Mesodermal cell (in vitro differentiated cells): ENCODE measurements at regions not wholly inside any gene's neighbourhood (a gene's known extent, or its start where the extent isn't known, plus 50 kb on each side); places are given as distances from the start of the nearest gene placed in this dataset.

Experiments
- H3K27ac ChIP-seq: 2 replicates; pipeline ENCODE4 v1.7.0; 2013; ENCODE audit warnings: mild to moderate bottlenecking, low read depth, low read length, moderate library complexity; ENCODE audit not compliant: severe bottlenecking
- H3K36me3 ChIP-seq: 2 replicates; pipeline ENCODE4 v1.7.1; 2013; ENCODE audit warnings: mild to moderate bottlenecking, low read length, moderate library complexity; ENCODE audit not compliant: control insufficient read depth, insufficient read depth
- H3K4me1 ChIP-seq: one replicate; pipeline ENCODE4 v1.7.1; 2013; ENCODE audit warnings: mild to moderate bottlenecking, low read length; ENCODE audit not compliant: insufficient read depth, control insufficient read depth, poor library complexity, severe bottlenecking
- H3K4me3 ChIP-seq: 2 replicates; pipeline ENCODE4 v1.7.0; 2013; ENCODE audit warnings: low read length, control low read depth, mild to moderate bottlenecking; ENCODE audit not compliant: insufficient read depth, poor library complexity, severe bottlenecking; ENCODE audit errors: extremely low read depth
- H3K9me3 ChIP-seq: 2 replicates; pipeline ENCODE4 v1.7.1; 2013; ENCODE audit warnings: mild to moderate bottlenecking, low read length, moderate library complexity; ENCODE audit not compliant: control insufficient read depth
- WGBS, 2 experiments: methylation state at CpG; one replicate each; pipeline ENCODE4 v1.1.5; 2013; ENCODE audit warnings: missing lambda C conversion rate in 2 of 2; ENCODE audit not compliant: insufficient coverage in 2 of 2; 5-methylcytosine and 5-hydroxymethylcytosine counted together

DNA sequence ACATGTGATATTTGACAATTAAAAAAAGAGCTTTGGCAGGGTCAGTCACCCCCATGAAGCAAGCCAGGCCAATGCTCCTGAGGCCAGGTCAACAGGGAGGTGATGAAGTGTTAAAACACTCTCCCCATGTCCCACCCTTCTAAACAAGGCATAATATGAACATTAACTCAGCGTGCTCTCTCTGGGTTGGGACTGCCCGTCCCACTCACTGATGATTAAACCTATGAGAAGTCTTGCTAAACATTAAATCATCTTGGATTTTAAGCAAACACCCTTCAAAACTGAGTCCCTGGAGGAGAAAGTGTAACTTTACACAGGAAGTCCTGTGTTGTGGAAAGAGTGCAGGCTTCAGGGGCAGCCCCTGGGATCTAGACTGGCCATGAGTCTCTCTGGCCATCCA lies 558.5 kb downstream of the CD83 start:
- Histone ChIP-seq H3K36me3 (no peaks in the 10 kb centered on the region), H3K4me1 (peaks cover 8% of the 10 kb centered on the region), H3K27ac (no peak overlapping the region), H3K9me3 (no peaks in the 10 kb centered on the region), H3K4me3 (no peak overlapping the region)
- WGBS, 2 experiments: 100% methylated on average over 1 to 2 of the region's 2 CpGs

- Histone ChIP-seq H3K36me3 (no peaks in the 10 kb centered on the region), H3K4me1 (peaks cover 8% of the 10 kb centered on the region), H3K27ac (no peak overlapping the region), H3K4me3 (no peak overlapping the region), H3K9me3 (no peaks in the 10 kb centered on the region)
- WGBS, 2 experiments: 81 to 98% methylated on average over 11 to 16 of the region's 19 CpGs
Measured at GRCh38 chr6:14676977-14677781, 559.6 kb downstream of the CD83 start.

DNA sequence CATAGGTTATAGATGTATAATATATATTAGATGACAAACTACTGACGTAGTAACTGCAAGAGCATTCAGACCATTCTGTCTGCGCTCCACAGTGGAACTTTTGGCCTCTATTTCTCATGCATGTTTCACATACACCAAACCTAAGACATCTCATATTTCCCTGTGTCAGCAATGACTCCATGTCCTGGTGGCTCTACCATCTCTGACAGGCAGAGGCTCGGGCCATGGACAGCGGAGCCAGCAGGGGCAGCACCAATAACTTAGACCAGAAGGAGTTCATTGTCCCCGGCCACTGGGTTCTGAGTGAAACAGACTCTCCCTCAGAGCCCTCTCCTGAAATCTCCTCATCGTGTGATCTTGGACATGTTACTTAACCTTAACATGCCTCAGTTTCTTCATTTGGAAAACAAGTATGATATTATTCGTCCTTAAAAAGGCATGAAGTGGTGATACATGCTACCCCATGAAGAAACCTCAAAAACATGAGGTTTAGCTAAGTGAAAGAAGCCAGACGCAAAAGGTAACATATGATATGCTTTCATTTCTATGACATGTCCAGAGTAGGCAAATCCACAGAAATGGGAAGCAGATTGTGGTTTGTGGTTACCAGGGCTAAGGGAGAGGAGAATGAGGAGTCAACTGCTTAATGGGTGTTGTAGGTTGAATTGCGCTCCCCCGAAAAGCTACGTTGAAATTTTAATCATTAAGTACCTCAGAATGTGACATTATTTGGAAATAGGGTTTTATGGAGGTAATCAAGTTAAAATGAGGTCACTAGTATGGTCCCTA lies 564.0 kb upstream of the JARID2 start:
- WGBS, 2 experiments: 95% methylated on average over 7 of the region's 11 CpGs
- H3K4me1 ChIP-seq: no peaks in the 10 kb centered on the region

GRCh38 chr6:14682812-14683211 lies 563.1 kb upstream of the JARID2 start:
- no peaks in the 10 kb centered on the region for H3K36me3 ChIP-seq
- H3K27ac ChIP-seq: no peak overlapping the region
- no peak overlapping the region for H3K4me3 ChIP-seq
- H3K9me3 ChIP-seq: no peaks in the 10 kb centered on the region
- no peaks in the 10 kb centered on the region for H3K4me1 ChIP-seq
- WGBS, 2 experiments: no CpG with 5 or more reads among the region's 1 CpG

More for the DNA sequence above, 564.0 kb upstream of the JARID2 start:
- H3K36me3 ChIP-seq: no peaks in the 10 kb centered on the region
- no peaks in the 10 kb centered on the region for H3K9me3 ChIP-seq
- no peak overlapping the region for H3K27ac ChIP-seq
- no peak overlapping the region for H3K4me3 ChIP-seq

DNA sequence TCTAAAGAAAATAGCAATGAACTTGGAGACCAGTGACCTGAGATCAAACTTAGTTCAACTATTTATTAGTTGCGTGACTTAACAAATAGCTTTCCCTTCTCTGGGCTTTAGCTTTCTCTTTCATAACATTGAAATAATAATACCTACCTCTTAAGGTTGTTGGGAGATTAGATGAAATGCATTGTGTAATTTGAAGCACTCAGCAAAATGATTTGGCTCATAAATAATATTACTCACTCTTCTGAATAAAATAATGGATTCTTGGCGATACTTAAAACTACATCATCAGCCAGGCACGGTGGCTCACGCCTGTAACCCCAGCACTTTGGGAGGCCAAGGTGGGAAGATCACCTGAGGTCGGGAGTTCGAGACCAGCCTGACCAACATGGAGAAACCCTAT lies 556.2 kb upstream of the JARID2 start:
- H3K4me1 ChIP-seq: no peaks in the 10 kb centered on the region
- H3K27ac ChIP-seq: no peak overlapping the region
- WGBS, 2 experiments: 81 to 89% methylated on average over 5 of the region's 6 CpGs
- H3K36me3 ChIP-seq: no peaks in the 10 kb centered on the region
- no peaks in the 10 kb centered on the region for H3K9me3 ChIP-seq
- no peak overlapping the region for H3K4me3 ChIP-seq

DNA sequence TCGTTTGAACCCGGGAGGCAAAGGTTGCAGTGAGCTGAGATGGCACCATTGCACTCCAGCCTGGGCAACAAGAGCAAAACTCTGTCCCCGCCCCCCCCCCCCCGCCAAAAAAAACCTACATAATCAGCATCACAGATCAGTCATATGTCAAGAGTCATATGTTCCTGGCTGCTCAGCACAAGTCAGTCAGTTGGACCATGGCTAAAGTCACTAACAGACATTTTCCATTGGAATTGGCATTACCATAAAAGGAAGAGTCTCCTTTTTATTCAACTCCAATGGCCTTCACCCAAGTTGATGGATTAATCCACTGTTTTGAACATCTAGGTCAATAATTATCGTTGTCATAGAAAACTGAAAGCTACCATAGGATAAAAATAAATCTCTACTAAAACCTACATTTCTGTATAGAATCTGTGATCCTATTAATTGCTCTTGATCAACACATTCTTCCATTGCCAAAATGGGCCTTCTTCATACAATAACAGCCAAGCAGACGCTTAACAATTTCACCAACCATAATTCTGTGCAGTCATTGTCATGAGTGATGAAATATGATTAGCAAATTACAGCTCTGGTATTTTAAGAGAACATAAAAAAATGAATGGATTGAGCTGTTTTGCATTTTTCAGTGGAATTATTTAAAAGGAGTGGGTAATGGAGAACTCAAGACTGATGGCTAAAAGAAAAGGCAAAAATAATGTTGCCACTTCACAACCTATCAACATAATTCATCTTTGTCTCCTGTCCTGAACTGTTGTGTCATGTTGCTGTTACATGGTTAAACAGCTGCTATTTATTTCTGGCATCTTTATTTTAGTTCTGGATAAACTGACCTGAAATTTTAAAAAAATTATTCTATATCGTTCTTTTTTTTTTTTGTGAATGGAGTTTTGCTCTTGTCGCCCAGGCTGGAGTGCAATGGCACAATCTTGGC lies 555.5 kb upstream of the JARID2 start:
- 81% methylated on average over 3 of the region's 8 CpGs; no CpG with 5 or more reads in 1 of the 2 experiments for WGBS, 2 experiments
- Histone ChIP-seq H3K9me3 (no peaks in the 10 kb centered on the region), H3K27ac (no peak overlapping the region), H3K4me3 (no peak overlapping the region), H3K36me3 (no peaks in the 10 kb centered on the region), H3K4me1 (no peaks in the 10 kb centered on the region)

DNA sequence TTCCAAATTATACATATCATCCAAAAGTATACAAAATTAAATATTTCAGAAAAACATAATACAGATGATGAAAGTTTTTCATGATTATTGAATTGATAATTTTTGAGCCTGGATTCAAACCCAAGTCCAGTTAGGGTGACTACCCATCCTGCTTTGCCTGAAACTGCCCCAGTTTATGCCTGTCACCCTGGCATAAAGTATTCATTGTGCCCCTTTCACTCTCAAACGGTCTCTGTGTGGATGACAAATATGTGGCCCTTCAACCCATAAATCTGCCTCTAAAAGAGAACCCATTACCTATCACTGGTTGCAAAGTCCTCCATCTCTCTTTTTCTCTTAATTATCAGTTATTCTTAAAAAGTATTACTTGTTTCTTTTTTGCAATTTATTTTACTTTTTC lies 553.7 kb upstream of the JARID2 start:
- Histone ChIP-seq H3K9me3 (no peaks in the 10 kb centered on the region), H3K4me1 (no peaks in the 10 kb centered on the region), H3K27ac (no peak overlapping the region), H3K4me3 (no peak overlapping the region), H3K36me3 (no peaks in the 10 kb centered on the region)
- 67 to 80% methylated on average over 1 of the region's 1 CpG for WGBS, 2 experiments

DNA sequence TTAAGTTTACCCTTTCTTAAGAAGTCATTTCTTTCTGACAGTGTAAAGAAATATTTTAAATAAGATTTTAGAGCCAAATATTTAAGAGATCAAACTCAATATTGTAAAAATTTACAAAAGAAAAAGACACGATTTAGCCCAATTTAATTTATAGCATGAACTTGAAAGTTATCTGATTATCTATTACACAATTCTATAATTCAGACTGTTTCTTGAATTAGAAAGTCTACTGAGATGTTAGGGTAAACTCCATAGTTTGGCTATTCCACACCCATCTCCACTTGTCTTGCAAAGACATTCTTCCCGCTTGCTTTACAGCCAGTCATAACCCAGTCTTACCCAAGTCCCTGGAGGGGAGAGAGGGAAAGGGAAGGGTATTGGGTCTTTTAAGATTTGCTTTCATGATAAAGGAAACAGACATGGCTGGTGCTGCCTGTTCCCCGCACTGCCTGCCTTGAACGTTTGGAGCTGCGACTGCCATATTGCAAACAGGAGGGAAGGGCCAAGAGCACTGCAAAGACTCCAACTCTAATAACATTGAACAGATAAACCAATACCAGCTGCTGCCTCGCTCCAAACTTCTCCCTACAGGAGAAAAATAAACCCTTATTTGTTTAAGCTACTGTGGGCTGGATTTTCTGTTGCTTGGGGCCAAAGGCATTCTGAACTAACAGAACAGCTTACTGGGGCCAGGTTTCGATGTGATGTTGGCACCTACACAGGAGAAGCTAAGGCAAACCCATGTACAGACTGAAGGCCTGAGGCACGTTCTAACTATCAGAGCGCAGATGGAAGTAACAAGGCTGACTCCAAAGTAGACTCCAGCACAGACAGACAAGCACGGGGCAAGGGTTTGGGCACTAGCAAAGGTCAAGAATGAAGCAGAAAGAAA lies 552.3 kb upstream of the JARID2 start:
- no peak overlapping the region for H3K4me3 ChIP-seq
- no peaks in the 10 kb centered on the region for H3K9me3 ChIP-seq
- no peaks in the 10 kb centered on the region for H3K4me1 ChIP-seq
- H3K27ac ChIP-seq: no peak overlapping the region
- no peaks in the 10 kb centered on the region for H3K36me3 ChIP-seq
- WGBS, 2 experiments: 88 to 94% methylated on average over 5 to 7 of the region's 10 CpGs

- no CpG with 5 or more reads among the region's 1 CpG for WGBS, 2 experiments
- Histone ChIP-seq H3K9me3 (no peaks in the 10 kb centered on the region), H3K27ac (no peak overlapping the region)
Measured at GRCh38 chr6:14694308-14694707, 551.6 kb upstream of the JARID2 start.

GRCh38 chr6:14695579-14695978 lies 550.3 kb upstream of the JARID2 start:
- 77 to 78% methylated on average over 6 of the region's 6 CpGs for WGBS, 2 experiments
- Histone ChIP-seq H3K4me1 (no peaks in the 10 kb centered on the region), H3K4me3 (no peak overlapping the region), H3K9me3 (no peaks in the 10 kb centered on the region), H3K36me3 (no peaks in the 10 kb centered on the region), H3K27ac (no peak overlapping the region)

More at GRCh38 chr6:14694308-14694707, 551.6 kb upstream of the JARID2 start:
- Histone ChIP-seq H3K4me1 (no peaks in the 10 kb centered on the region), H3K36me3 (no peaks in the 10 kb centered on the region), H3K4me3 (no peak overlapping the region)
